DND-41 (cell line): ENCODE measurements at regions not wholly inside any gene's neighbourhood (a gene's known extent, or its start where the extent isn't known, plus 50 kb on each side); places are given as distances from the start of the nearest gene placed in this dataset.

ENCODE experiments used
- ATAC-seq: fragments of 200-7000 bp; cut with Tn5 transposase; 3 replicates; pipeline ENCODE4 v1.9.1; 2021; ENCODE audit warnings: low read depth; ENCODE audit not compliant: insufficient read depth
- DNase-seq: peaks from one replicate; pipeline ENCODE4 v3.0.0-alpha.2; 2020
- H2AFZ ChIP-seq: 2 replicates; pipeline ENCODE4 v1.6.0; 2012; ENCODE audit warnings: low read depth, low read length
- H3K27ac ChIP-seq: 2 replicates; pipeline ENCODE4 v1.5.1; 2012; ENCODE audit warnings: low read length, inconsistent platforms
- H3K27me3 ChIP-seq: fragments of 200-600 bp; sonication (generic); 2 replicates; pipeline ENCODE4 v1.6.0; 2012; ENCODE audit warnings: low read length, mild to moderate bottlenecking, inconsistent platforms; ENCODE audit not compliant: insufficient read depth, poor library complexity
- H3K36me3 ChIP-seq: 2 replicates; pipeline ENCODE4 v1.5.1; 2012; ENCODE audit warnings: low read length, inconsistent platforms; ENCODE audit not compliant: insufficient read depth
- H3K4me1 ChIP-seq: 2 replicates; pipeline ENCODE4 v1.5.1; 2012; ENCODE audit warnings: mild to moderate bottlenecking, low read length; ENCODE audit not compliant: insufficient read depth
- H3K4me2 ChIP-seq: 2 replicates; pipeline ENCODE4 v1.6.0; 2012; ENCODE audit warnings: mild to moderate bottlenecking, moderate library complexity, low read length, inconsistent platforms; ENCODE audit not compliant: insufficient read depth
- H3K4me3 ChIP-seq, 2 experiments: fragments of 200-600 bp in 1 of 2; shearing (Covaris generic) in 1 of 2; 2 replicates each; pipeline ENCODE4 v1.5.1; 2012 to 2016; ENCODE audit warnings: inconsistent platforms in 2 of 2, low read length in 2 of 2, mild to moderate bottlenecking in 2 of 2, low read depth in 1 of 2, moderate library complexity in 1 of 2
- H3K79me2 ChIP-seq: 2 replicates; pipeline ENCODE4 v1.6.0; 2012; ENCODE audit warnings: low read length, inconsistent platforms; ENCODE audit not compliant: insufficient read depth
- H3K9ac ChIP-seq: 2 replicates; pipeline ENCODE4 v1.6.0; 2012; ENCODE audit warnings: low read depth, mild to moderate bottlenecking, inconsistent platforms, low read length, moderate library complexity
- H3K9me3 ChIP-seq: 2 replicates; pipeline ENCODE4 v1.5.1; 2012; ENCODE audit warnings: low read length, moderate library complexity, mild to moderate bottlenecking, inconsistent platforms; ENCODE audit not compliant: insufficient read depth, severe bottlenecking
- H4K20me1 ChIP-seq: 2 replicates; pipeline ENCODE4 v1.6.0; 2012; ENCODE audit warnings: low read length; ENCODE audit not compliant: insufficient read depth
- EZH2 ChIP-seq: IDR thresholded peaks from 3 replicates; pipeline ENCODE4 v1.6.1; 2012; ENCODE audit warnings: borderline replicate concordance, low read depth, mild to moderate bottlenecking, moderate library complexity, low read length, inconsistent platforms; ENCODE audit not compliant: severe bottlenecking
- TF ChIP-seq, protein P1 (sequence below): IDR thresholded peaks from 2 replicates; pipeline ENCODE4 v1.5.1; 2012; ENCODE audit warnings: borderline replicate concordance, low read length, moderate library complexity, mild to moderate bottlenecking; ENCODE audit not compliant: poor library complexity, severe bottlenecking; ENCODE audit errors: extremely low read depth

GRCh38 chr7:117955046-117955445 is 81.8 kb upstream of the CTTNBP2 start:
- Histone ChIP-seq H3K9ac (no peak overlapping the region), H3K4me2 (no peak overlapping the region), H3K36me3 (no peaks in the 10 kb centered on the region), H4K20me1 (no peaks in the 10 kb centered on the region), H3K27ac (no peak overlapping the region), H3K9me3 (no peaks in the 10 kb centered on the region), H3K27me3 (no peaks in the 10 kb centered on the region), H3K79me2 (no peaks in the 10 kb centered on the region), H2AFZ (no peak overlapping the region), H3K4me3 (no peak overlapping the region), H3K4me1 (no peaks in the 10 kb centered on the region)
- TF ChIP-seq, protein P1, sequence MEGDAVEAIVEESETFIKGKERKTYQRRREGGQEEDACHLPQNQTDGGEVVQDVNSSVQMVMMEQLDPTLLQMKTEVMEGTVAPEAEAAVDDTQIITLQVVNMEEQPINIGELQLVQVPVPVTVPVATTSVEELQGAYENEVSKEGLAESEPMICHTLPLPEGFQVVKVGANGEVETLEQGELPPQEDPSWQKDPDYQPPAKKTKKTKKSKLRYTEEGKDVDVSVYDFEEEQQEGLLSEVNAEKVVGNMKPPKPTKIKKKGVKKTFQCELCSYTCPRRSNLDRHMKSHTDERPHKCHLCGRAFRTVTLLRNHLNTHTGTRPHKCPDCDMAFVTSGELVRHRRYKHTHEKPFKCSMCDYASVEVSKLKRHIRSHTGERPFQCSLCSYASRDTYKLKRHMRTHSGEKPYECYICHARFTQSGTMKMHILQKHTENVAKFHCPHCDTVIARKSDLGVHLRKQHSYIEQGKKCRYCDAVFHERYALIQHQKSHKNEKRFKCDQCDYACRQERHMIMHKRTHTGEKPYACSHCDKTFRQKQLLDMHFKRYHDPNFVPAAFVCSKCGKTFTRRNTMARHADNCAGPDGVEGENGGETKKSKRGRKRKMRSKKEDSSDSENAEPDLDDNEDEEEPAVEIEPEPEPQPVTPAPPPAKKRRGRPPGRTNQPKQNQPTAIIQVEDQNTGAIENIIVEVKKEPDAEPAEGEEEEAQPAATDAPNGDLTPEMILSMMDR, result no peak
- TF ChIP-seq EZH2, result no peak
- no peak for ATAC-seq
- no peak for DNase-seq

DNA sequence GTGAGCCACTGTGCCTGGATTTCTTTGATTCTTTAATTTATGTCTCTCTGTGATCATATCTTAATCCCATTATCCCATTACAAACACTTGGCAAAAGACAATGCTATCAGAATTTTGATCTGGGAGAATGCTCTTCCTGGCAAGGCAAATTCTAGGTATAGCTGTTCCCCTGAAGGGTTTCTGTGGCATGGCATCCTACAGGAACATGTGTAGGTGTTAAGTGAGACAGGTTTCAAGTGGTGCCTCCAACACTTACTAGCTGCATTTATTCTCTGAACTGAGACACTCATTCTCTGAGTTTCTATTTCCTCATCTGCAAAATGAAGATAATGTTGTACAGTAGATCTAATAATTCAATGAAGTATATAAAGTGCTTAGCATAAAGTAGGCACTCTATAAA is 87.1 kb upstream of the CTTNBP2 start:
- H3K9ac ChIP-seq, result no peak overlapping the region
- H3K36me3 ChIP-seq, result no peaks in the 10 kb centered on the region
- H3K4me3 ChIP-seq, result no peak overlapping the region
- no peaks in the 10 kb centered on the region for H3K4me1 ChIP-seq
- TF ChIP-seq, protein P1, result no peak
- no peak for TF ChIP-seq EZH2
- H3K79me2 ChIP-seq, result no peaks in the 10 kb centered on the region
- ATAC-seq, result no peak
- no peak overlapping the region for H2AFZ ChIP-seq
- H3K27ac ChIP-seq, result no peak overlapping the region
- H4K20me1 ChIP-seq, result no peaks in the 10 kb centered on the region
- H3K9me3 ChIP-seq, result no peaks in the 10 kb centered on the region
- H3K27me3 ChIP-seq, result no peaks in the 10 kb centered on the region
- no peak for DNase-seq
- no peak overlapping the region for H3K4me2 ChIP-seq

DNA sequence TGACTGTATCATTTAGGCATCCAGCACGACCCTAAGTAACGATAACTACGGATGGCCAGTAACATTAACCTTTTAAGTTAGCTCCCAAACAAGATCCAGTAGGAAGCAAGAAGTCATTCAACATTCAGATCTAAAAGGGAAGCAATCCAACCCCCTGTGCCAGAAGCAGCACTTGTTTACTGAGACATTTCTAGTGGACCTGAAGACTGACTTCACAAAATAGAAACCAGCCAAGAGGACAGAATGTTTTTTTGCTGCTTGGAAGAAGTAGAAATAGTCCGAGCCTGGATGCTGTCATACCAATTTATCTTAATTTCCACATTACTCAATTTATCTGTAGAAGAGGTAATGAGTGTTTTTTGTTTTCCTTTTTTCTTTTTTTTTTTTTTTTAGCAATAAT is 88.0 kb upstream of the CTTNBP2 start:
- Histone ChIP-seq H2AFZ (no peak overlapping the region), H3K4me3 (no peak overlapping the region), H3K27ac (no peak overlapping the region), H3K4me2 (no peak overlapping the region), H4K20me1 (no peaks in the 10 kb centered on the region), H3K36me3 (no peaks in the 10 kb centered on the region), H3K4me1 (no peaks in the 10 kb centered on the region), H3K79me2 (no peaks in the 10 kb centered on the region), H3K27me3 (no peaks in the 10 kb centered on the region), H3K9ac (no peak overlapping the region), H3K9me3 (no peaks in the 10 kb centered on the region)
- ATAC-seq, result no peak
- DNase-seq, result no peak
- TF ChIP-seq, protein P1, result no peak
- TF ChIP-seq EZH2, result no peak
